Left kidney (tissue), 1 donor: ENCODE measurements at regions not wholly inside any gene's neighbourhood (a gene's known extent, or its start where the extent isn't known, plus 50 kb on each side); places are given as distances from the start of the nearest gene placed in this dataset.

ENCODE experiments used
- DNase-seq: peaks from one replicate; pipeline ENCODE4 v3.0.0-alpha.2; 2013

DNA sequence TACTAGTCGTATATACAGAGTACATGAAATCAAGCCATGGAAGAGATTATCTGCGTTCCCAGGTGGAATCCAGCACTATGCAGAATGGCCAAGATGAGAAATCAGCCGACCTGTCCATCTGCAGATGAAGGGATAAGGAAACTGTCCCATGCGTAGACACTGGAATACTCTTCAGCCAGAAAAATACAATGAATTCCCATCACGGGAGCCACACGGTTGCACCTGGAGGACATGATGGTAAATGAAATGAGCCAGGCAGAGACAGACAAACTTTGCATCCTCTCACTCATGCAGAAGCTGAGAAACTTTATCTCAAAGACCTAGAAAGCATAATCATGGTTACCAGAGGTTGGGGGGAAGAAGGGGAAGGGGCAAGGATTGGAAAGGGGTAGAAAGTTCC, 111.9 kb upstream of the TOP3B start:
- DNase-seq = no peak

DNA sequence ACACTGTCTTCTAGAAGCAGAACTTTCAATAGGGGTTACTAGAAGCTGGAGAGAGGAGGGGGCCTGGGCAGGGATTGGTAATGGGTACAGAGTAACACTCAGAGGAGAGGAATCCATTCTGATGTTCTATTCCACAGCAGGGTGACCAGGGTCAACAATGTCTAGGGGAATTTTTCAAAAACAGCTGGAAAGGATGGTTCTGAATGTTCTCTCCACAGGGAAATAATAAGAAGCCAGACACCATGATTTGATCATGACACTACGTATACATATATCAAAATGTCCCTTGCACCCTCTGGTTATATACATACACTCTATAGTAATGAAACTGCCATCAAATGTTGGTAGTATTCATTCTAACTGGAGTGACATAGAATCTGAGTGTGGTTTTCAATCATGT, 111.2 kb upstream of the TOP3B start:
- no peak for DNase-seq

DNA sequence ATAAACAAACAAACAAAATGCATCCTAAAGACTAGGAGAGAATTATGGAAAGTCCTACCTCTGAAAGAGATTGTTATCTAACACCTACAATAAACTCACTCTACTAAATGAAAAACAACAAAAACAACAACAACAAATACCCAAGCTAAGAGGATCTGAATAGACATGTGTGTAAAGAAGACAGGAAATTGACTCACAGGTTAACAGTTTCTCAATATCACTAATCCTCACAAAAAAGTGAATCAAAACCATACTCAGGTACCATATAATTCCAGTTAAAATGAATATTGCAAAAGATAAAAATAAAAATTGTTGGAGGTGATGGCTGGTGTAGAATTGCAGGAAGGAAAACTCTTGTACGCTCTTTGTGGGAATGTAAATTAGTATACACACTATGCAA, 110.4 kb upstream of the TOP3B start:
- DNase-seq = no peak

DNA sequence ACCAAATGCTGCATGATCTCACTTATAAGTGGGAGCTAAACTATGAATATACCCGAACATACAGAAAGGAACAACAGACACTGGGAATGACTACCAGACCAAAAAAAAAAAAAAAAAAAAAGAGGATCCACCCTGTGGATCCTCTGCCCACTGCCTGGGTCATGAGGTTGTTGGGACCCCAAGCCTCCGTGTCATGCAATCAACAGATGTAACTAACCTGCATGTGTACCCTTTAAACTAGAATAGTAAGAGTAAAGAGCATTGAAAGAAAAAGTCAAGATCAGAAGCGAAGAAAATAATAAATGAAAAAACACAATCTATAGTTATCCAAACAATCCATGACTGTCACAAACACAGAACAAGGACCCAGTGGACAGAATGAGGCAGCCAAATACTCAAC, 109.5 kb upstream of the TOP3B start:
- no peak for DNase-seq

DNA sequence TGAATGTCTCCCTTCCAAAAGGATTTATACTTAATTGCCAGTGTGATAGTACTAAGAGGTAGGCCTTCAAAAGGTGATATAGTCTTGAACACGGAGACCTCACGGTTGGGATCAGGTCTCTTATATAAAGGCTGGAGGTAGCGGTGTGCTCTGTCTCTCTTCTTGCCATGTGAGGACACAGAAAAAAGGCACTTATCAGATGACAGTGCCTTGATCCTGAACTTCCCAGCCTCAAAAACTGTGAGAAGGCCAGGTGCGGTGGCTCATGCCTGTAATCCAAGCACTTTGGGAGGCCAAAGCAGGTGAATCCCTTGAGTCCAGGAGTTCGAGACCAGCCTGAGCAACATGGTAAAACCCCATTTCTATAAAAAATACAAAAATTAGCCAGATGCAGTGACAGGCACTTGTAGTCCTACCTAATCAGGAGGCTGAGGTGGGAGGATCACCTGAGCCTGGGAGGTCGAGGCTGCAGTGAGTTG, 108.9 kb upstream of the TOP3B start:
- DNase-seq = no peak

DNA sequence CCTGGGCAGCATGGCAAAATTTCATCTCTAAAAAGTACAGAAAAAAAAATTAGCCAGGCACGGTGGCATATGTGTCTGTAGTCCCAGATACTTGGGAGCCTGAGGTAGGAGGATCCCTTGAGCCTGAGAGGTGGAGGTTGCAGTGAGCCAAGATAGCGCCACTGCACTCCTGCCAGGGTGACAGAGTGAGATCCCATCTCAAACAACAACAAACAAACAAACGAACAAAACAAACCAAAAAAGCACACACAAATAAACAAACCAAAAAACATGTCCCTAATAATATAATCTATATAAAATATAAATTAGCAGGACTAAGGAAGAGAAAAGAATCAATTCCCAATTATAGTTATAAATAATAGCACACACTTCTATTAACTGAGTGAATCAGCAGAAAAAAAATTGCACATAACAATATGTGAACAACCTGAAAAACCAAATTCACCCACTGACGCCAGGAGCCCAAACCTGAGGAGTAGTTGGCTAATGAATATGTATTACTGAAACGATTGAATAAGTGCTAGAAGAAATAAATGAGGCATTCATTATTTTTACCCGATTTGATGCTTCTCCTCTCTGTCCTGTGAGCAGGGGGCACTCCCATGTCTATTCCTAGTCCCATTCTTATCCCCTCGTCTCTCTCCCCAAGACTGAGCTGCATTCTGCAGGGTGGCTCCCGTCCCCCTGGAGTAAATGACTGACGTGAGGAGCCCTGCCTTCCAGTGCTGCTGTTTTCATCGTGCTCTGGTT, 108.2 kb upstream of the TOP3B start:
- DNase-seq = no peak

DNA sequence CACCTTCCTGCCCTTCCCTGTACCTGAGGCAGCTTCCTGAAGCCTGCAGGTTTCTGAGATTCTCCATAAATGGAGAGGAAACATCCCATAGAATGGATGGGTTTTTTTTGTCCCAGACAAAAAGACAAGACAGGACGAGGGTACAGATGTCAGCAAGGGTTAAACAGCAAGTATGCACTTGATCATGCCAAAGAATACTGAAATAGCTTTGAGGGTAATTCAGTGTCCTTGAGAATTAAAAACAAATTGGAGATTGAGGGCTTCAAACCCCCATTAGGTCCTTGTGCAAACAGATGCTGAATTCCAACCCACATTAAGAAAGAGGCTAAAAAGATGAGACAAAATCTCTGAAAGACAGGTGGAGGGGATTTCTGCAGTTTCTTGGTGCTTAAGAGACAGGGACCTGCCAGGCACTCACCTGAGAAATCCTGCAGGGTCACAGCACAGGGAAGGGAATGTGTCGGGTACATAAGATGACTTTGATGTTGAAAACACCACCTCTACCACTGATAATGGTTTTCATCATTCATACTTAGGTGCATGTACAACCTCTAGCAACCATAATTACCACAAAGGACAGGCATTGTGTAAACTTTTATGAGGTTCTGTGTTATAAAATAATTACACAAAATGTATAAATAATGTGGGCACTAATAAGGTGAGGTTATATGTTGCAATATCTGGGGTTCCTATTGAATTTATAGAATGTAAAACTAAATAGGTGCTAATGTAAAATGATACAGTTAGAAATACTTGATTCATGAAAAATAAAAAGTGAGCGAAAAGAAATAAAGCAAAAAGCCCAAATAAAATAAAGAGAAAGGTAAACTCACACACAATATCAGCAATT, 107.1 kb upstream of the TOP3B start:
- no peak for DNase-seq

DNA sequence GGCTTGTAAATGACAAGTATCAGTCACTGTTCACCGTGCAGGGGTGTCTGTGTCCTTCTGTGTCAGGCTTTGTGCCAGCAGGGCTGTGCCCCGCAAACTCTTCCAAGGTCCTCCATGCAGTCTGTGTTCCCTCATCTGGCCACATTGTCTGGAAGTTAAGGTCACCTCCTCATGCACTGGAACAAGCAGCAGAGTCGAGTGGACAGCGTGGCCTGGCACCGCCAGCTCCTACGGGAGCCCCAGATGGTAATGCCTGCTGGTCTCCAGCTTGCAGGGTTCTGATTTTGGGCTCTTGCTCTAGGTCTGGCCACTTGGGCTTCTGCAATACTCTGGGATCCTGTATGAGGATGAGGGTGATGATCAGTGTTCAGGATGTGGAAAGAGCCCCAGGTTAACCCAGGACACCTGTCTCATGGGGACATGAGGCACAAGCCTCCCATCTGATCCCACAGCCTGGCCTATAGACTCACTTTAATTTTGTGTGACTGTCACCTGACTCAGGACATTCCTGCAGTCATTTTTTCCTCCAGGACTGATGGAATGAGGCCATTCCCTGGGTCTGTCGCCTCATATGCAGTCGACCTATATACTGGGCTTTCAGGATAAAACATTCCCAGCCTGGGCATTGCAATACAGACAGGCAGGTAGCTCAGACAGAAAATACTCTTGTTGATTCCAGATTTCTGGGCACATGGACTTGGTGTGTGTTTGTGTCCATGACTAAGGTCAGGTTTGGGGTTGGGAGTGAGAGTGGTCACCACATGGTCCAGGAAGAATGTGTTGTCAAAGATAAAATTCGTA, 106.3 kb upstream of the TOP3B start:
- no peak for DNase-seq

DNA sequence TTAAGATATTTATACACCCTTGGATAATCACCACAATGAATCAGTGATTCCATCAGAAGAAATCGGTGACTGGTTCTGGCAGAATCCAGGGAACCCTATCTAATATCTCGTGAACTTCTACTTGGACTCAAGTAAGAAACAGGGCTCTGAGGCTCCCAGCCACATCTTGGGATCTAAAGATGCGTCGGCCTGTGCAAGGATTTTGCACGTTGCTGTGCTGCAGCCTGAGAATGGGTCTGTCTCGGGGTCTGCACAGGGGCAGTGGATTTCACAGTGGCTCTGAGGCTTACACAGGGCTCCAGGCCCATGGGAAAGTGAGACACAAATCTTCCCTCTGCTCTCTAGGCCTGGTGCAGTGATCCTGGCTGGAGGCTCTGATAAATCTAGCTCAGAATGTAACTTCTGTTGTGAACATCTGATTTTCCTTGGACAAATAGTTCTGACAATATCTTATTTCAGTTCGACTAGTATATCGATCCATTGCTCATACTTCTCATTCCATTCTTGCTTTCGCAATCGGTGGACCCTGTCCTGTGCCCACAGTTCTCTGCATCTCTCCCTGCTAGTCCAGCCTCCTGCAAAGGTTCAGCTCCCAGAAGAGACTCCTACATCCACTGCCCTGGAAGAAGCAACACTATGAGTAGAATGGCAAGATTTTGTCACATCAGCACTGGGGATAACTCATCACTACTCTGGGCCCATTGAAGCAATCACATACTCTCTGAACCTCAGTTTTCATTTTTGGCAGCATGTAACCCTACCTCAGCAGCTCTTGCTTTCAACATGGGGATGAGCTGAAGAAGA, 105.5 kb upstream of the TOP3B start:
- no peak for DNase-seq

DNA sequence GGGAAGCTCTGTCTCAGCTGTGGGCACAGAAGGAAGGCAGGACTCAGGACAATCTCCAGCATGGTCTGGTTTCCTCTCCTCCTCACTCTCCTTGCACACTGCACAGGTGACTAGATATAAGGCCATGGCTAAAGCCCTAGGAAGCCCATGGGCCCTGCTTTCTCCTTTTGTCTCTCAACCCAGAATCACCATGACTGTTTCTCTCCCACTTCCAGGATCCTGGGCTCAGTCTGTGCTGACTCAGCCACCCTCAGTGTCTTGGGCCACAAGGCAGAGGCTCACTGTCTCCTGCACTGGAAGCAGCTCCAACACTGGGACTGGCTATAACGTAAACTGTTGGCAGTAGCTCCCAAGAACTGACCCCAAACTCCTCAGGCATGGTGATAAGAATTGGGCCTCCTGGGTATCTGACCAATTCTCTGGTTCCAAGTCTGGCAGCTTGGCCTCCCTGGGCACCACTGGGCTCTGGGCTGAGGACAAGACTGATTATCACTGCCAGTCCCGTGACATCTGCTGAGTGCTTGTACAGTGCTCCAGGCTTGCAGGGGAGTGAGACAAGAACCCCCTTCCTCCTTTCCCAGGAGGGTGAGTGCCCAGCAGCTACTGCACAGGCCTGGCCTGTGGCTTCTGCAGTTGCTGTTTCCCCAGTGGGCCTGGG, 104.0 kb upstream of the TOP3B start:
- no peak for DNase-seq

DNA sequence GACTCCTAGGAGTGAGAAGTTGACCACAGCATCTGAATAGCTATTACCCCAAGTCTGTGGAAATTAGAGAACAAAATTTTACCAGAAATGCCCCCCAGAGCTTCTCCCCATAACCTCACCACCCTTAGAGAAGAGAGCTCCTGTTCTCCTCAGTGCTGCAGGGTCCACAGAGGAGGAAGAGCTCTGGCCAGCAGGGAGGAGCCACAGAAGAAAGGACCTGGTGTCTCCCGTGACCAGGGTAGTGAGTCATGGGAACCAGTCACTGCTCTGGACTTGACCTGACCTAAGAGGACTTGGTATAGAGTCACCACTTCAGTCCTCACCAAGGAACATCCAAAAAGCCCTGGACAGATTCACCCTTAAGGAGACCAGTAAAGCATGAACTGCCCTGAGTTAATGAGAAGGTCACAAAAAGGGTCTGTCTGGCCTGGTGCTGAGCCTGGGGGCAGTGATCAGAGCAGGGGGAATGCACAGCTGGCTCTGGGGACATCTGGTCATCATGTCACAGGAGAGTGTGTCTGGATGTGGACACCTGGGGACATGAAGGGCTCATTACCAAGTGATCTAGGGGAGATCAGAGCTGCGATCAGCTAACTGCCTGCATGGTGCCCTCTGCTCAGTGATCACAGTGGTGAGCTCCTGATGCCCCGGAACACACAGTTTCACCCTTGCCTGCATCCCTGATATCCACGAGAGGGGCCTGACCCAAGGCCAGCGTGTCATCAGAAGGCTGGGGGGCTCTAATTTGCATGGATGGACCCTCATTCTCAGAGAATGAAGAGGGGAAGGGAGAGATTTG, 103.3 kb upstream of the TOP3B start:
- no peak for DNase-seq

DNA sequence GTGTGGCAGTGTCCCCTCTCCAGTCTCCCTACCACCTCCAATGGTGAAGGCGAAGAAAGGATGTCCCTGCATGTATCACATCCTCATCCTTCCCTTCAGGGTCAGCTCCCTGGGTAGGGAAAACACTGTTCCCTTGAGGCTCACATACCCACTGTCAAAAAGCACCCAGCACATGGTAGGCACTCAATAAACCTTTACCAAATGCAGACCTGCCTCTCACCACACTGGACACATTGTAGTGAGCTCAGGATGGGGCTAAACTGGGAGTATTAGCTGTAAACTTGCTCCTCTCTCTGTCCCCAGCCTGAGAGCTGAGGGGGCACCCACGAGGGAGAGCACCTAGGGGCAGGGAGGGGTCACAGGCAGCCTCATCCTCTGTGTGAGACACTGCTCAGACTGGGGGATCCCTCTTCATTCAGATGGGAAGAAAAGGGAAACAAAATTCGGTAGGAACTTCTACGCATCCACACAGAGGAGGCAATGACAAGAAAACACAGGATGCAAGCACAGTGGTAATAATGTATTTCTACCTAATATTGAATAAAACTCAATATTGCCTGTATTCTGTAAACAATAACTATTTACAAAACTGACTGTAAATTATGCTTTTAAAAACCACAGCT, 101.6 kb upstream of the TOP3B start:
- no peak for DNase-seq

DNA sequence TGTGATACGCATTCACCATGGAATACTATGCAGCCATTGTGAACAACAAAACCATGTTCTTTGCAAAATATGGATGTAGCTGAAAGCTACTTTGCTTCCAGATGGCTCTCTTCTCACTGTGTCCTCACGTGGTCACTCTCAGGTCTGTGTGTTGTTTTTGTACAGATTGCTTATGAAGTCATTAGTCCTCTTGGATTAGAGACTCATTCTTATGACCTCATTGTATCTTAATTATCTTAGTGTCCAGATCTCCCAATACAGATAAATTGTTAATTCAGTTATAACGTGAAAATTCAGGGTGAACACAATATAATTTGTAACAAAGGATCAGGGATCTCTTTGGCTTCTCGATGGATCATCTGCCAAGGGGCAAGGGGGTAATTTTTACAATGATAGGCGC, 100.4 kb upstream of the TOP3B start:
- DNase-seq = no peak

DNA sequence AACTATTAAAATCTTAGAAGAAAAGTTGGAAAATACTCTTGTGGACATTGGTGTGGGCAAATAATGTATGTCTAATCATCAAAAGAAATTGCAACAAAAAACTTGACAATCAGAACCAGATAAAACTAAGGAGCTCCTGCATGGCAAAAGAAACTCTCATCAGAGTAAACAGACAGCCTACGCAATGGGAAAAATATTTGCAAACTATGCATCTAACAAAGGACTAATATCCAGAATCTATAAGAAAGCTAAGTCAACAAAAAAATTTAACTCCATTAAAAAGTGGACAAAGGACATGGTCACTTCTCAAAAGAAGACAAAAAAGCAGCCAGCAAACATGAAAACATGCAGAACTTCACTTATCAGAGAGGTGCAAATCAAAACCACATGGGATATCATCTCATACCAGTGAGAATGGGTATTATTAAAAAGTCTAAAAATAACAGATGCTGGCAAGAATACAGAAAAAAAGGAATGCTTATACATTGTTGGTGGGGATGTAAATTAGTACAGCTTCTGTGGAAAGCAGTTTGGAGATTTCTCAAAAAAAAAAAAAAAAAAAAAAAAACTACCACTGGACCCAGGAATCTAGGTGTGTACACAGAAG, 99.7 kb upstream of the TOP3B start:
- DNase-seq = no peak

DNA sequence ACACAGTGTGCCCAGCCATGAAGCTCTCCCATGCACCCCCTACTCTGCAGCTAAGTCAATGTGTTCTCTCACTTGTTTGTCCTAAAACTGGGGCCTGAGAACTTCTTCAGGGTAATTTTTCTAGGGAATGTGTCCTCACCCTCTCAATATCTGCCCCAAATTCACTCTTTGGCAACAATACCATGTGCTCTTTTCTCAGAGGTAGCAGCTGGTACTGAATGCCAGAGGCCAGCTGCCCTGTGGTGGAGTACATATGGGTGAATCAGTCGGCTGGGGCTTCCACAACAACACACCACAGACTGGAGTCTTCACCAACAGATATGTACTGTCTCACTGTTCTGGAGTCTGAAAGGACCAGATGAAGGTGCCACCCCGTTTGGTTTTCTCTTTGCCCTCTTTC, 97.7 kb upstream of the TOP3B start:
- DNase-seq = no peak

DNA sequence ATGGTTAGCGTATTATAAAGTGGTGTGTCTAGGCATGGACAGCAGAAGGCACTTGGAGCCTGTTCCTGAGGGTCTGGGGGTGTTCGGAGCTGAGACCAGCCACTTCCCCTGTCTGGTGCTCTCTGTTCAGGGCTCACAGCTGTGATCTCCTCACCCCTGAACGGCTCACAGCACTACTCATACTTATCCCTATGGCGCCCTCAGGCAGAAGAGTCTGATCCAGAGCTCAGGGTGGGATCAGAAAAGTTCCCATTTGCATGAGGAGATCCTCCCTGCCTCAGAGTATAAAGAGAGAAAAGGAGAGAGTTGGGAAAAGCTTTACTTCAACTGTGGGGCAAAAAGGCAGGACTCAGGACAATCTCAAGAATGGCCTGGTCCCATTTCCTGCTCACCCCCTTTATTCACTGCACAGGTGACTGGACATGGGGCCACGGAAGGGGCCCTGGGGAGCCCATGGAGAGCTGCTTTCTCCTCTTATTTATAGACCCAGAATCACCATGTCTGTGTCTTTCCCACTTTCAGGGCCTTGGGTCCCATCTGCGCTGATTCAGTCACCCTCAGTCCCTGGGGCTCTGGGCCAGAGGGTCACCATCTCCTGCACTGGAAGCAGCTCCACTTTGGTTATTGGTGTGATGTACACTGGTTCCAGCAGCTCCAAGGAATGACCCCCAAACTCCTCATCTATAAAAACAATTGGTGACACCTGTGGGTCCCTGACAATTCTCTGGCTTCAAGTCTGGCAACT, 97.0 kb upstream of the TOP3B start:
- DNase-seq = no peak

DNA sequence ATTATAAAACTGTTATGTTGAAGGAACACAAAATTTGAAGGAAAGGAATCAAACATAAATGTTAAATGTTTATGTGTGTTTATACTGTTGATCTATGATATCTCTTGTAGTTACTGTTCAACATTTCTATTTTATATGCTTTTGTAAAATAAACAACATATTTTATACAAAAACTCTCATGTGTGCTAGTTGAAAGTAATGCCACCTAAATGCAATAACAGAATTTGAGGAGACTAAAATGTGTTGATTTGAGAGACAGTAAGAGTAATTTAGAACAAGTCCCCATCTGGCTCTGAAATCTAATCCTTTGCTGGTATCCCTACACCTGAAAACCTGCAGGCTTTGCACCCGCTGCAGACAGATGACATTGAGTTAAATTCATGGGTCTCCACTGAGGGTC, 95.7 kb upstream of the TOP3B start:
- DNase-seq = no peak

DNA sequence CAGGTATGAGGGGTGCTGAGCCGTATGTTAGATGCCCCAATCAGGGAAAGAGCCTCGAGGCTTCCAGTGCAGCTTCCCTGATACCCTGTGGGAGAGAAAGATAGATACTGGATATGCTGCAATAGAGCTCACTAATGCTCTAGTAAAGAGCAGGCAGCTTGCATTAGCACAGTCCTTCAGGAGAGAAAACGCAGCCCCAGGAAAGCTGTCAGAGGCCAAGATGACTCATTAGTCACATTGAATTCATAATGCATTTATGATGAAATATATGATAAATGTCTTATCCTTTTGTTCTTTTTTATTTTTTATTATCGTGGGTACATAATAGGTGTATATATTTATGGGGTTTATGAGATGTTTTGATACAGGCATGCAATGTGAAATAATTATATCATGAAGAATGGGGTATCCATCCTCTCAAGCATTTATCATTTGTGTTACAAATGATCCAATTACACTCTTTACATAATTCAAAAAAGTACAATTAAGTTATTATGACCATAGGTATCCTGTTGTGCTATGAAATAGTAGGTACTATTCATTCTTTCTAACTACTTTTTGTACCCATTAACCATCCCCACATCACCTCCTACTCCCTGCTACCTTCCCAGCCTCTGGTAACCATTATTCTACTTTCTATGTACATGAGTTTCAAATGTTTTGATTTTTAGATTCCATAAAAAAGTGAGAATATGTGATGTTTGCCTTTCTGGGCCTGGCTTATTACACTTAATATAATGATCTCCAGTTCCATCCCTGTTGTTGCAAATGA, 94.5 kb upstream of the TOP3B start:
- DNase-seq = no peak
